Caco-2 (cell line): ENCODE measurements at regions not wholly inside any gene's neighbourhood (a gene's known extent, or its start where the extent isn't known, plus 50 kb on each side); places are given as distances from the start of the nearest gene placed in this dataset.
"Not testable (repeated sequence)": the region's sequence is repeated elsewhere in the genome, so short reads cannot be mapped to it uniquely, and the experiment has no call there.

Experiments used
- BruUV-seq: library from RNA; stranded (reverse); fragments of 400-500 nt; replicated peaks from 2 replicates; lab custom pipeline; 2021; lab: Mats Ljungman, UMichigan
- CTCF ChIA-PET: fragments of 300-600 bp; sonication (Branson Sonifier 250); formaldehyde crosslinking; loops from one replicate; lab custom pipeline; 2022; ENCODE audit warnings: antibody characterized with exemption; lab: Charles Lee
- POLR2A ChIA-PET: fragments of 300-600 bp; sonication (Branson Sonifier 250); formaldehyde crosslinking; loops from one replicate; lab custom pipeline; 2022; ENCODE audit warnings: antibody characterized with exemption; lab: Charles Lee
- DNase-seq, 2 experiments: peaks; one replicate each; pipeline versions ENCODE4 v3.0.0 to v3.0.0-alpha.2; 2020 to 2022
- H3K27me3 ChIP-seq: replicated peaks from 2 replicates; pipeline ENCODE4 v1.6.0; 2011; ENCODE audit warnings: low read length; ENCODE audit not compliant: control insufficient read depth, insufficient read depth
- H3K36me3 ChIP-seq: 2 replicates; pipeline ENCODE4 v1.5.1; 2011; ENCODE audit warnings: low read length; ENCODE audit not compliant: control insufficient read depth, insufficient read depth
- H3K4me1 ChIP-seq: fragments of 250-450 bp; sonication (Bioruptor Pico); 2 replicates; pipeline ENCODE4 v1.5.1; 2020; ENCODE audit warnings: mild to moderate bottlenecking
- H3K4me3 ChIP-seq: 2 replicates; pipeline ENCODE4 v1.5.1; 2011; ENCODE audit warnings: low read depth, mild to moderate bottlenecking, control low read depth, low read length
- H3K9me3 ChIP-seq: fragments of 250-450 bp; sonication (Bioruptor Pico); 2 replicates; pipeline ENCODE4 v1.5.1; 2020; ENCODE audit warnings: mild to moderate bottlenecking, moderate library complexity
- H3K27ac Mint-ChIP-seq: one replicate; pipeline ENCODE4 v1.8.0; 2022; ENCODE audit warnings: mixed read lengths; ENCODE audit not compliant: unreplicated experiment
- H3K27me3 Mint-ChIP-seq: one replicate; pipeline ENCODE4 v1.8.0; 2022; ENCODE audit warnings: mixed read lengths; ENCODE audit not compliant: insufficient read depth, unreplicated experiment
- H3K36me3 Mint-ChIP-seq: one replicate; pipeline ENCODE4 v1.8.0; 2022; ENCODE audit warnings: mild to moderate bottlenecking, mixed read lengths; ENCODE audit not compliant: insufficient read depth, unreplicated experiment
- H3K4me1 Mint-ChIP-seq: one replicate; pipeline ENCODE4 v1.8.0; 2022; ENCODE audit warnings: low read depth, mixed read lengths; ENCODE audit not compliant: unreplicated experiment
- H3K4me3 Mint-ChIP-seq: one replicate; pipeline ENCODE4 v1.8.0; 2022; ENCODE audit warnings: mild to moderate bottlenecking, moderate library complexity, mixed read lengths; ENCODE audit not compliant: unreplicated experiment
- H3K9me3 Mint-ChIP-seq: one replicate; pipeline ENCODE4 v1.8.0; 2022; ENCODE audit warnings: mixed read lengths; ENCODE audit not compliant: unreplicated experiment
- intact Hi-C: fragments of 100-400 bp; cut with micrococcal nuclease; formaldehyde crosslinking; loops from one replicate; pipeline ENCODE4 v1.10.0; 2022; ENCODE audit not compliant: unreplicated experiment
- TF ChIP-seq, protein P1 (sequence below), 2 experiments: fragments of 200-600 bp in 1 of 2; IDR thresholded peaks; 1 replicate in 1 of 2; 2 replicates in 1 of 2; pipeline versions ENCODE4 v1.5.1 to v1.8.0; 2011 to 2022; ENCODE audit warnings: antibody characterized with exemption in 1 of 2, control low read depth in 1 of 2, inconsistent platforms in 1 of 2, low read depth in 1 of 2, low read length in 1 of 2, mild to moderate bottlenecking in 1 of 2, moderate library complexity in 1 of 2; ENCODE audit not compliant: insufficient read depth in 1 of 2, severe bottlenecking in 1 of 2, unreplicated experiment in 1 of 2

DNA sequence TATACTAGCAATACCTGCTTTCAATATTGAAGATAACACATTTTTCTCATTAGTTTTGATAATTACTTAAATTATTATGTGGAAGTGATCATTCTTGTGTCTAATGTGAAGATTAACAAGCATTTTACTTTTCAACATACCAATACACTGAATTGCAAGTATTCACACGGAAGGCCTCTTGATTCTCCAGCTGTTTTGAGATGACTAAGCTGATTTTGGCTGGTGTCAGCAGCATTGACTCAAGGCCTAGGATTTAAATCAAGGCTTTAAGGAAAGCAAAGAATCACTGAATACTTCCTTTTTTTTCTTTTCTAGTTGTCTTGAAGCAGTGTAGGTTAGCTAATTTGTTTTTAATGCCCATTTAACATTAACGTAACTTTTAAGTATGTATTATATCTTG, 373.7 kb downstream of the SRGAP2C start:
- Mint-ChIP-seq H3K4me1 (no peaks in the 10 kb centered on the region), H3K27ac (no peak overlapping the region), H3K9me3 (no peaks in the 10 kb centered on the region), H3K36me3 (no peaks in the 10 kb centered on the region), H3K4me3 (no peak overlapping the region), H3K27me3 (no peaks in the 10 kb centered on the region)
- DNase-seq: no peak
- TF ChIP-seq, protein P1, sequence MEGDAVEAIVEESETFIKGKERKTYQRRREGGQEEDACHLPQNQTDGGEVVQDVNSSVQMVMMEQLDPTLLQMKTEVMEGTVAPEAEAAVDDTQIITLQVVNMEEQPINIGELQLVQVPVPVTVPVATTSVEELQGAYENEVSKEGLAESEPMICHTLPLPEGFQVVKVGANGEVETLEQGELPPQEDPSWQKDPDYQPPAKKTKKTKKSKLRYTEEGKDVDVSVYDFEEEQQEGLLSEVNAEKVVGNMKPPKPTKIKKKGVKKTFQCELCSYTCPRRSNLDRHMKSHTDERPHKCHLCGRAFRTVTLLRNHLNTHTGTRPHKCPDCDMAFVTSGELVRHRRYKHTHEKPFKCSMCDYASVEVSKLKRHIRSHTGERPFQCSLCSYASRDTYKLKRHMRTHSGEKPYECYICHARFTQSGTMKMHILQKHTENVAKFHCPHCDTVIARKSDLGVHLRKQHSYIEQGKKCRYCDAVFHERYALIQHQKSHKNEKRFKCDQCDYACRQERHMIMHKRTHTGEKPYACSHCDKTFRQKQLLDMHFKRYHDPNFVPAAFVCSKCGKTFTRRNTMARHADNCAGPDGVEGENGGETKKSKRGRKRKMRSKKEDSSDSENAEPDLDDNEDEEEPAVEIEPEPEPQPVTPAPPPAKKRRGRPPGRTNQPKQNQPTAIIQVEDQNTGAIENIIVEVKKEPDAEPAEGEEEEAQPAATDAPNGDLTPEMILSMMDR (IDR thresholded peaks at IDR 0.05; ENCODE audit: insufficient read depth in 1 of 2, low read depth in 1 of 2, low read length in 1 of 2, severe bottlenecking in 1 of 2, unreplicated experiment in 1 of 2): no peak
- Histone ChIP-seq H3K27me3 (no peaks in the 10 kb centered on the region), H3K4me1 (no peaks in the 10 kb centered on the region), H3K9me3 (no peaks in the 10 kb centered on the region), H3K4me3 (no peak overlapping the region), H3K36me3 (no peaks in the 10 kb centered on the region)
- ChIA-PET POLR2A (no interaction called here), CTCF (no interaction called here)
- intact Hi-C loops: no loop called here
- BruUV-seq: no TSS peak

DNA sequence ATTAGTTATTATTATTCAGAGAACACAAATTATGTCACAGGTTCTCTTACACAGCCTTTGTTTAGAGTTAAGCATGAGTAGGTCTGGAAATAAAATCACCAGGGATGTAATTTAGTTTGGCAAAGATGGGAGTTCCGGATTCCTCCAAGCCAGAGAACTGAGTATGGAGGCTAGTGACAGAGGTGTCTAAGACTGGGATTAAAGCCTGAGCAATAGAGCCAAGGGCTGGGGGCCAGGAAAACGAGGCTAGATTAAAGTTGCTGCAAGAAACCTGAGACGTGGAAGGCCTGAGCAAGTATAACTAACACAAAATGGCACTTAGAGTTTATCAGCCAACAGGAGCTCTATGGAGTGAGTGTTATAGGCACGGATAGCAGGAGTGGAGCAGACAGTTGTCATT, 381.6 kb downstream of the SRGAP2C start:
- Histone ChIP-seq H3K27me3 (no peaks in the 10 kb centered on the region), H3K9me3 (no peaks in the 10 kb centered on the region), H3K4me1 (no peaks in the 10 kb centered on the region), H3K36me3 (no peaks in the 10 kb centered on the region), H3K4me3 (no peak overlapping the region)
- intact Hi-C loops: no loop called here
- ChIA-PET CTCF (no interaction called here), POLR2A (no interaction called here)
- TF ChIP-seq, protein P1 (IDR thresholded peaks at IDR 0.05; ENCODE audit: insufficient read depth in 1 of 2, low read depth in 1 of 2, low read length in 1 of 2, severe bottlenecking in 1 of 2, unreplicated experiment in 1 of 2): no peak
- DNase-seq: no peak
- H3K4me3 Mint-ChIP-seq: no peak overlapping the region
- no peaks in the 10 kb centered on the region for H3K36me3 Mint-ChIP-seq
- no peaks in the 10 kb centered on the region for H3K4me1 Mint-ChIP-seq
- no peaks in the 10 kb centered on the region for H3K27me3 Mint-ChIP-seq
- no peak overlapping the region for H3K27ac Mint-ChIP-seq
- H3K9me3 Mint-ChIP-seq: no peaks in the 10 kb centered on the region
- BruUV-seq: no TSS peak

DNA sequence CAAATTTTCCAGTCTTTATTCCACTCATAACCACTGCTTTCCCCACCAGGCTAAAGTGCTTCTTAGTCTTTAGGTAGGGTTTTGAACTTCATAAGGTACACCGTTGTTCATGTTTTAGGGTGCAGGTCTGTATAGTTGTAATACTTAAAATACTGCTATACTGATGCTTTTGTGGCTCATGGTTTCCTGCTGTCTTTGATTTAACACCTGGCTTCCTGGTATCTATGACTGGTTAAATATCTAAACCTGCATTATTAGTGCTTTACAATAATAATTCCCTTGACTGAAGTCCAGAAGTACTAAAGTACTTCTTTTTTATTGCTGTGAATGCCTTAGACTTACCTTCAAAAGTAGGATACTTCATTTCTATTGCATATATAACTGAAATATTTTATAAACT, 384.7 kb downstream of the SRGAP2C start:
- intact Hi-C loops: no loop called here
- CTCF ChIA-PET: no interaction called here

DNA sequence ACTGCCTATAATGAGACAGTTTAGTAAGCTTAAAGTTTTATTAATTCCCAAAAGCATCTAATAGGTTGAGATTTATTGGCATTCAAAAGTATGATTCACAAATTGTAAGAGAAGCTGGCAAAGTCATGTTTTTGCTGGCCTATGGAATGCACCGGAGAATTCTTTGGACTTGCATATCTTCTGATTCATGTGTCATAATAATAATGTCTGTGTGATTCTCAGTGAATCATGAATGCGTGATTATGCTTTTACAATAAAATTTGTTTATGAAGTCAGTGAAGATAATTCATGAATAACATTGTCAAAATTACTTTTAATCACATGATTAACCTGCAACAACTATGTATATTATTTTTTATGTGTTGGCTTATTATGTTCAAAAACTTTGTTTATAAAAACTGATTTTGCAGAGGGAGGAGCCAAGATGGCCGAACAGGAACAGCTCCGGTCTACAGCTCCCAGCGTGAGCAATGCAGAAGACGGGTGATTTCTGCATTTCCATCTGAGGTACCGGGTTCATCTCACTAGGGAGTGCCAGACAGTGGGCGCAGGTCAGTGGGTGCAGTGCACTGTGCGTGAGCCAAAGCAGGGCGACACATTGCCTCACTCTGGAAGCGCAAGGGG, 389.2 kb downstream of the SRGAP2C start:
- H3K36me3 ChIP-seq, H3K36me3 Mint-ChIP-seq, H3K27me3 Mint-ChIP-seq, H3K9me3 ChIP-seq, H3K27ac Mint-ChIP-seq, H3K4me3 Mint-ChIP-seq, H3K4me3 ChIP-seq, intact Hi-C loops, H3K9me3 Mint-ChIP-seq, H3K4me1 ChIP-seq, CTCF ChIA-PET, BruUV-seq, H3K4me1 Mint-ChIP-seq, POLR2A ChIA-PET, DNase-seq, H3K27me3 ChIP-seq: not testable (repeated sequence)

More for the DNA sequence above, 384.7 kb downstream of the SRGAP2C start:
- Mint-ChIP-seq H3K9me3 (no peaks in the 10 kb centered on the region), H3K27ac (no peak overlapping the region), H3K27me3 (no peaks in the 10 kb centered on the region), H3K4me1 (no peaks in the 10 kb centered on the region), H3K4me3 (no peak overlapping the region), H3K36me3 (no peaks in the 10 kb centered on the region)
- no peaks in the 10 kb centered on the region for H3K27me3 ChIP-seq
- POLR2A ChIA-PET: no interaction called here
- BruUV-seq: no TSS peak
- no peaks in the 10 kb centered on the region for H3K9me3 ChIP-seq
- no peak overlapping the region for H3K4me3 ChIP-seq
- H3K36me3 ChIP-seq: no peaks in the 10 kb centered on the region
- no peaks in the 10 kb centered on the region for H3K4me1 ChIP-seq
- DNase-seq: no peak
- TF ChIP-seq, protein P1 (IDR thresholded peaks at IDR 0.05; ENCODE audit: insufficient read depth in 1 of 2, low read depth in 1 of 2, low read length in 1 of 2, severe bottlenecking in 1 of 2, unreplicated experiment in 1 of 2): no peak

DNA sequence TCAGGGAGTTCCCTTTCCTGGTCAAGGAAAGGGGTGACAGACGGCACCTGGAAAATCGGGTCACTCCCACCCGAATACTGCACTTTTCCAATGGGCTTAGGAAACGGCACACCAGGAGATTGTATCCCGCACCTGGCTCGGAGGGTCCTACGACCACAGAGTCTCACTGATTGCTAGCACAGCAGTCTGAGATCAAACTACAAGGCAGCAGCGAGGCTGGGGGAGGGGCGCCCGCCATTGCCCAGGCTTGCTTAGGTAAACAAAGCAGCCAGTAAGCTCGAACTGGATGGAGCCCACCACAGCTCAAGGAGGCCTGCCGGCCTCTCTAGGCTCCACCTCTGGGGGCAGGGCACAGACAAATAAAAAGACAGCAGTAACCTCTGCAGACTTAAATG, 389.7 kb downstream of the SRGAP2C start:
- DNase-seq, POLR2A ChIA-PET, H3K4me3 Mint-ChIP-seq, H3K36me3 Mint-ChIP-seq, H3K9me3 Mint-ChIP-seq, H3K4me1 ChIP-seq, H3K27ac Mint-ChIP-seq, H3K27me3 ChIP-seq, H3K36me3 ChIP-seq, intact Hi-C loops, H3K27me3 Mint-ChIP-seq, H3K4me1 Mint-ChIP-seq, CTCF ChIA-PET, H3K9me3 ChIP-seq, BruUV-seq, H3K4me3 ChIP-seq: not testable (repeated sequence)
